ENCODE measurements at regions not wholly inside any gene's neighbourhood (a gene's known extent, or its start where the extent isn't known, plus 50 kb on each side); places are given as distances from the start of the nearest gene placed in this dataset.
A peak's percentile ranks its signal among the peaks of the same experiment; 100 is the strongest.

DNA sequence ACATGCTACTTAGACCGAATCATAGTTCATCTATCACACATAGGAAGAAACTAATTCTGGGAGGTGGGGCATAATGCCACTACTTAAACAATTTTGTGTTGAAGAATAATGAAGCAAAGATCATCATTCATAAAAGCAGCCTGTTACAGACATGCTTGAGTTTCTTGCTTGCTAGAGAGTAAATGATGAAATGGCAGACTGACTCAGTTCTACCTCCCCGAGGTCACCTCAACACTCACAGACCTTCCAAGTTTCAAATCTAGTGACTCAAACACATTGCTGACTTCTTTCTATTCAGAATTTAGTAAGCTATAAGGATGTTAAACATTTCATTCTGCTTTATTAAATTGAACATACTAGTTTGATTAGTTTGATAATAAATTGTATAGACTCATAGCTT, 636.5 kb upstream of the FRG1 start:
- TF ChIP-seq MAZ (IDR thresholded peaks at IDR 0.05; ENCODE audit: borderline replicate concordance, low read depth, low read length) (no peak), CEBPB (IDR thresholded peaks at IDR 0.05; ENCODE audit: low read depth, low read length) (no peak; the same call in 1 of the 2 replicates), MXI1 (IDR thresholded peaks at IDR 0.05; ENCODE audit: borderline replicate concordance, low read depth, low read length) (no peak), POLR2A (IDR thresholded peaks at IDR 0.05; ENCODE audit: low read depth, low read length) (no peak), CHD1 (IDR thresholded peaks at IDR 0.05; ENCODE audit: low read depth, low read length) (no peak), USF2 (IDR thresholded peaks at IDR 0.05; ENCODE audit: low read depth, low read length) (no peak), RCOR1 (IDR thresholded peaks at IDR 0.05; ENCODE audit: insufficient replicate concordance, low read length) (no peak), FOS (IDR thresholded peaks at IDR 0.05; ENCODE audit: low read depth, low read length) (no peak), NFE2L2 (IDR thresholded peaks at IDR 0.05; ENCODE audit: low read depth, low read length) (no peak), MAFK (IDR thresholded peaks at IDR 0.05; ENCODE audit: low read depth, low read length) (no peak), RAD21 (IDR thresholded peaks at IDR 0.05; ENCODE audit: low read length) (no peak), BHLHE40 (IDR thresholded peaks at IDR 0.05; ENCODE audit: low read depth, low read length) (no peak), SMC3 (IDR thresholded peaks at IDR 0.05; ENCODE audit: low read depth, low read length) (no peak), RFX5 (IDR thresholded peaks at IDR 0.05; ENCODE audit: low read depth, low read length) (no peak)
- TF ChIP-seq, protein P1, sequence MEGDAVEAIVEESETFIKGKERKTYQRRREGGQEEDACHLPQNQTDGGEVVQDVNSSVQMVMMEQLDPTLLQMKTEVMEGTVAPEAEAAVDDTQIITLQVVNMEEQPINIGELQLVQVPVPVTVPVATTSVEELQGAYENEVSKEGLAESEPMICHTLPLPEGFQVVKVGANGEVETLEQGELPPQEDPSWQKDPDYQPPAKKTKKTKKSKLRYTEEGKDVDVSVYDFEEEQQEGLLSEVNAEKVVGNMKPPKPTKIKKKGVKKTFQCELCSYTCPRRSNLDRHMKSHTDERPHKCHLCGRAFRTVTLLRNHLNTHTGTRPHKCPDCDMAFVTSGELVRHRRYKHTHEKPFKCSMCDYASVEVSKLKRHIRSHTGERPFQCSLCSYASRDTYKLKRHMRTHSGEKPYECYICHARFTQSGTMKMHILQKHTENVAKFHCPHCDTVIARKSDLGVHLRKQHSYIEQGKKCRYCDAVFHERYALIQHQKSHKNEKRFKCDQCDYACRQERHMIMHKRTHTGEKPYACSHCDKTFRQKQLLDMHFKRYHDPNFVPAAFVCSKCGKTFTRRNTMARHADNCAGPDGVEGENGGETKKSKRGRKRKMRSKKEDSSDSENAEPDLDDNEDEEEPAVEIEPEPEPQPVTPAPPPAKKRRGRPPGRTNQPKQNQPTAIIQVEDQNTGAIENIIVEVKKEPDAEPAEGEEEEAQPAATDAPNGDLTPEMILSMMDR (conservative IDR thresholded peaks at IDR 0.05; ENCODE audit: low read depth, low read length) = no peak
- TF ChIP-seq, protein P2, sequence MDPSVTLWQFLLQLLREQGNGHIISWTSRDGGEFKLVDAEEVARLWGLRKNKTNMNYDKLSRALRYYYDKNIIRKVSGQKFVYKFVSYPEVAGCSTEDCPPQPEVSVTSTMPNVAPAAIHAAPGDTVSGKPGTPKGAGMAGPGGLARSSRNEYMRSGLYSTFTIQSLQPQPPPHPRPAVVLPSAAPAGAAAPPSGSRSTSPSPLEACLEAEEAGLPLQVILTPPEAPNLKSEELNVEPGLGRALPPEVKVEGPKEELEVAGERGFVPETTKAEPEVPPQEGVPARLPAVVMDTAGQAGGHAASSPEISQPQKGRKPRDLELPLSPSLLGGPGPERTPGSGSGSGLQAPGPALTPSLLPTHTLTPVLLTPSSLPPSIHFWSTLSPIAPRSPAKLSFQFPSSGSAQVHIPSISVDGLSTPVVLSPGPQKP (IDR thresholded peaks at IDR 0.05; ENCODE audit: borderline replicate concordance, low read depth, low read length) = no peak
- H2AK9ac ChIP-seq (replicated peaks; ENCODE audit: low read depth, low read length, poor library complexity) = no peak overlapping the region
- DNase-seq = peak; percentile 59
- in situ Hi-C loops (cut with MboI; ENCODE audit: low sequenced_read_pairs) = no loop called here
- no peak overlapping the region for H3K18ac ChIP-seq (ENCODE audit: low read depth, low read length)
- H4K5ac ChIP-seq (ENCODE audit: low read depth, low read length) = no peak overlapping the region
- ChIA-PET POLR2A (ENCODE audit: unreplicated experiment) (no interaction called here), CTCF (no interaction called here)
- H2BK15ac ChIP-seq (ENCODE audit: low read depth, low read length) = no peak overlapping the region
- H2AFZ ChIP-seq (replicated peaks; ENCODE audit: low read length, poor library complexity) = no peak overlapping the region
- no peak overlapping the region for H3K9ac ChIP-seq (ENCODE audit: low read depth, low read length)
- H3K23ac ChIP-seq (ENCODE audit: low read depth, low read length) = no peak overlapping the region
- H3K9me1 ChIP-seq (ENCODE audit: insufficient read depth, low read length) = no peaks in the 10 kb centered on the region
- H3K79me1 ChIP-seq (ENCODE audit: low read depth in 1 of 2, low read length in 2 of 2) = no peaks in the 10 kb centered on the region
- no peaks in the 10 kb centered on the region for H3K27me3 ChIP-seq (ENCODE audit: control insufficient read depth, insufficient read depth, low read length)
- BruUV-seq (replicated peaks) = no TSS peak
- H3K4me2 ChIP-seq (ENCODE audit: low read depth, low read length) = no peak overlapping the region
- no peak overlapping the region for H4K91ac ChIP-seq (ENCODE audit: insufficient read depth, low read depth, low read length)
- H4K20me1 ChIP-seq (ENCODE audit: insufficient read depth, low read length) = no peaks in the 10 kb centered on the region
- no peaks in the 10 kb centered on the region for H3K4me1 ChIP-seq (ENCODE audit: control insufficient read depth, insufficient read depth, low read length)
- no peak overlapping the region for H3K56ac ChIP-seq (ENCODE audit: extremely low read depth, insufficient read depth, low read length)
- H2BK5ac ChIP-seq (ENCODE audit: low read depth, low read length, poor library complexity, severe bottlenecking) = peak overlapping the region; percentile 39
- no peak overlapping the region for H3K27ac ChIP-seq (ENCODE audit: insufficient read depth, low read length)
- H3K36me3 ChIP-seq (ENCODE audit: control insufficient read depth, insufficient read depth, low read length) = no peaks in the 10 kb centered on the region
- H3K4ac ChIP-seq (ENCODE audit: low read depth, low read length) = no peak overlapping the region
- H2BK20ac ChIP-seq (ENCODE audit: low read depth, low read length) = no peak overlapping the region
- peak; percentile 53 for ATAC-seq (ENCODE audit: low read depth)
- H3K4me3 ChIP-seq (ENCODE audit: insufficient read depth, low read depth, low read length) = no peak overlapping the region
- H2BK120ac ChIP-seq (ENCODE audit: low read depth, low read length) = no peak overlapping the region
- intact Hi-C loops (cut with micrococcal nuclease) = no loop called here
- H4K8ac ChIP-seq (ENCODE audit: low read depth in 2 of 2, low read length in 2 of 2) = no peak overlapping the region
- H3K14ac ChIP-seq (replicated peaks; ENCODE audit: low read depth, low read length) = no peak overlapping the region
- no peaks in the 10 kb centered on the region for H3K9me3 ChIP-seq (ENCODE audit: control insufficient read depth, insufficient read depth, low read length)
- dilution Hi-C loops (cut with HindIII; ENCODE audit: low sequenced_read_pairs, unreplicated experiment) = no loop called here
- WGBS, 2 experiments (ENCODE audit: extremely low coverage in 2 of 2, insufficient read length in 1 of 2) = no CpG with 5 or more reads among the region's 2 CpGs
- H2AK5ac ChIP-seq (ENCODE audit: low read depth, low read length) = no peak overlapping the region

Data from IMR-90 (cell line).